ENCODE measurements at regions not wholly inside any gene's neighbourhood (a gene's known extent, or its start where the extent isn't known, plus 50 kb on each side); places are given as distances from the start of the nearest gene placed in this dataset.

DNA sequence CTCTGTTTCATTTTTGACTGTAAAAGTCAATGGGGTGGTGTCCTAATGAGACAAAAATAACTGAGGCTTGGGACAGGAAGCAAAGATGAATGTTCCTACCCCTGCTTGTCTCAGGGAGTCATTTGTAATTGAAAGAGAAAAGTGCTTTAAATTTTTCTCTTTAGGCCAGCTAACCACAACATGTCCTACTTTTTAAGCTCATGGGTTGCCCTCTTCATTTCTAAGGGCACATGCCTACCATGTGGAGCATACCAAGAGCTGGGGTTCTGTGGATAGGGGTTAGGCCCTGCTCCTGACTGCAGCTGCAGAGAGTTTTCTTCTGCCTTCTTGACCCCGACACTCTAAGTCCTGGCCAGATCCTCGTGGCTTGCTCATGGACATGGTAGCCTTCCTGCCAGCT is 96.8 kb upstream of the ARL4C start:
- DNase-seq (ENCODE audit: low read depth), result no peak
- Histone ChIP-seq H3K36me3 (ENCODE audit: control insufficient read depth, insufficient read depth, low read length) (no peaks in the 10 kb centered on the region), H3K4me3 (ENCODE audit: low read depth, low read length) (no peak overlapping the region), H3K27me3 (ENCODE audit: control insufficient read depth, insufficient read depth, low read length) (no peaks in the 10 kb centered on the region)
- TF ChIP-seq CTCF (IDR thresholded peaks at IDR 0.05; ENCODE audit: insufficient read depth, low read length, poor library complexity, severe bottlenecking), result no peak

GRCh38 chr2:234592541-234592940 is 95.7 kb upstream of the ARL4C start:
- no peak overlapping the region for H3K4me3 ChIP-seq (ENCODE audit: low read depth, low read length)
- H3K36me3 ChIP-seq (ENCODE audit: control insufficient read depth, insufficient read depth, low read length), result no peaks in the 10 kb centered on the region

DNA sequence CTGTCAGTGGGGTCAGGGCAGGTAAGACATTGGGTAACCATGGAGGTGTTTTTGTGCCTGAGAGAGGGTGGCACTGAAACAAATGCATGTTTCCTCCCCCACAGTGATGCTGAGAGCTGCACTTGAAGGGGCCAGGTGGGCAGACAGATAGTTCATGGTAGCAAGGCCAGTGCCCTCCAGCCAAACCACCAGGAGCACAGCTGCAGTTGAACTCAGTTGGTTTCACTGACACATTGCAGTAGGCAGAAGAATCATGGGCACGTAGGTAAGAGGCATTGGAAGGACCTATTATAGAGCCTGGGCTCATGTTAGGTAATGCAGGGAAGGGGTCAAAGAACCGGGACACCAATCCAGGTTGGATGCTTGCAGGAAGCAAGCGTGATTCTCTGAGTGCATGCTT is 93.2 kb upstream of the ARL4C start:
- Histone ChIP-seq H3K27me3 (ENCODE audit: control insufficient read depth, insufficient read depth, low read length) (no peaks in the 10 kb centered on the region), H3K4me3 (ENCODE audit: low read depth, low read length) (no peak overlapping the region), H3K36me3 (ENCODE audit: control insufficient read depth, insufficient read depth, low read length) (no peaks in the 10 kb centered on the region)
- TF ChIP-seq CTCF (IDR thresholded peaks at IDR 0.05; ENCODE audit: insufficient read depth, low read length, poor library complexity, severe bottlenecking), result no peak
- no peak for DNase-seq (ENCODE audit: low read depth)

More at GRCh38 chr2:234592541-234592940, 95.7 kb upstream of the ARL4C start:
- no peak for DNase-seq (ENCODE audit: low read depth)
- no peaks in the 10 kb centered on the region for H3K27me3 ChIP-seq (ENCODE audit: control insufficient read depth, insufficient read depth, low read length)
- TF ChIP-seq CTCF (IDR thresholded peaks at IDR 0.05; ENCODE audit: insufficient read depth, low read length, poor library complexity, severe bottlenecking), result no peak

DNA sequence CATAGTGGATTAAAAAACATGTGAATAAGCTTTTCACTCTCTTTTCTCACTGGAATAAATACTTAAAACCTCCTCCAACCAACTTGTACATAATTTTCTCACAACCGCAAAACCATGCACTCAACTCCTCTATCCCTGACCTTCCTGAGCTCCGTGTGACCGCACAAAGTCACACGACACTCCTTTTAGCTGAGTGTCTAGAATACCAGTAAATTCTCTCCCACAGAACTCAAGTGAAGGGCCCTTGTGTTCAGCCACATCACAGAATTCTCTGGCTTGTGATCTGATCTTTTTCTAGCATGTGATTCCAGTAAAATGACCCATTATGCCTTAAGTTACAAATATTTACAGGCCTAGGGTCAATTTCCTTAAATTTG is 91.2 kb upstream of the ARL4C start:
- no peak for DNase-seq (ENCODE audit: low read depth)
- no peaks in the 10 kb centered on the region for H3K27me3 ChIP-seq (ENCODE audit: control insufficient read depth, insufficient read depth, low read length)
- no peak overlapping the region for H3K4me3 ChIP-seq (ENCODE audit: low read depth, low read length)
- no peaks in the 10 kb centered on the region for H3K36me3 ChIP-seq (ENCODE audit: control insufficient read depth, insufficient read depth, low read length)
- no peak for TF ChIP-seq CTCF (IDR thresholded peaks at IDR 0.05; ENCODE audit: insufficient read depth, low read length, poor library complexity, severe bottlenecking)

DNA sequence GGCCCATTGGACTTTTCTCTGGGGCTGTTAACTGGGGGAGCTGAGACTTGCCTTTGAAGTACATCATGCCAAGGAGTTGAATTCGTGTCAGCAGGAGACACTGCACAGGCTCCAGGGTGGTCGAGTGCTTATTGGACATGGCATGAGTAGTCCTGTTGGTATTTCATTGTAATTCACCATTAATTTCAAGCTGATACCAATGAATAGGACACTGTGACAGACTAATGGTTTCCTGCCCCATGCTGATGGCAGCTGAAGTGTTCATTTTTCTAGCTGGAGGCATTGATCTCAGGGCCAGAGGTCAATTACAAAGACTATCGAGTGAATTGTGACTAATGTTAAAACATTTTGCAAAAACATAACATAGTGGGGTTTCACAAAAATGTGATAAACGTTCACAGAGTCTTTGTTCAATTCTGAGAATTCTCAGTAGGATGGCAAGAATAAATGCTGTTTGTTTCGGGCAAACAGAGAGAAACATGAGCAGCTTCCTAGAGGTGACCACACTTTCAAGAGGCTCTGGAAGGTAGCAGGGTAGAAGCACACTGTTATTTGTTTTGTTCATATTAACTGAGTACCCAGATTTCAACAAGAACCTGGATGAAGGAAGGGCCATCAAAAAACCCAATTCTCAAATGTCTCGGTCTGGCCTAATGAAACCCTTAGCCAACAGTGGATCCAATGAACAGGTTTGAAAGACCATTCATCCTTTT is 90.6 kb upstream of the ARL4C start:
- no peaks in the 10 kb centered on the region for H3K27me3 ChIP-seq (ENCODE audit: control insufficient read depth, insufficient read depth, low read length)
- H3K36me3 ChIP-seq (ENCODE audit: control insufficient read depth, insufficient read depth, low read length), result no peaks in the 10 kb centered on the region
- no peak for TF ChIP-seq CTCF (IDR thresholded peaks at IDR 0.05; ENCODE audit: insufficient read depth, low read length, poor library complexity, severe bottlenecking)
- no peak for DNase-seq (ENCODE audit: low read depth)
- H3K4me3 ChIP-seq (ENCODE audit: low read depth, low read length), result no peak overlapping the region

DNA sequence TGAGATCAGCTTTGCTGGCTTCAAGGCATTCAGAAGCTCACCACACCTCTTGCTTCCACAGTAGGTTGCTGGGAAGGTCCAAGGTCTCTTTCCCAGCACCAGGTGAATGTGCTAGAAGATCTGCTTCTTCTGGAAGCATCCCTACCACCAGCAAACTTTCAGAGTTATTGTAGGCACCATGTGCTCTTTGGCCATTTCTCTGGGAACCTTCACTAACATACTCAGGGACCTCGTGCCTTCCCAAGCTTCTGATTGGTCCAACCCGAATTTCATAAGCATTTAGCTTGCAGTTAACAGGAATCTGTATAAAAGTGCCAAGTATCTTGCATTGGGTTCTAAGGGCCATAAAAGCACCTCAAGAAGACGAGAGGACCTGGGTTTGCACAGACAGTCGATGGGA is 86.5 kb upstream of the ARL4C start:
- no peak for DNase-seq (ENCODE audit: low read depth)
- Histone ChIP-seq H3K36me3 (ENCODE audit: control insufficient read depth, insufficient read depth, low read length) (no peaks in the 10 kb centered on the region), H3K27me3 (ENCODE audit: control insufficient read depth, insufficient read depth, low read length) (no peaks in the 10 kb centered on the region), H3K4me3 (ENCODE audit: low read depth, low read length) (no peak overlapping the region)
- TF ChIP-seq CTCF (IDR thresholded peaks at IDR 0.05; ENCODE audit: insufficient read depth, low read length, poor library complexity, severe bottlenecking), result no peak
